ENCODE measurements at regions not wholly inside any gene's neighbourhood (a gene's known extent, or its start where the extent isn't known, plus 50 kb on each side); places are given as distances from the start of the nearest gene placed in this dataset.

GRCh38 chr9:17878810-17879370, 300.0 kb downstream of the SH3GL2 start:
- Histone ChIP-seq H4K20me1 (ENCODE audit: low read length) (no peaks in the 10 kb centered on the region), H3K9me2 (replicated peaks; ENCODE audit: low read length) (no peaks in the 10 kb centered on the region), H3K4me1 (ENCODE audit: insufficient read depth, low read length) (no peaks in the 10 kb centered on the region), H3K4me3 (ENCODE audit: low read length) (no peak overlapping the region), H3K79me2 (ENCODE audit: low read length) (no peaks in the 10 kb centered on the region), H3K9me3 (ENCODE audit: low read length) (no peaks in the 10 kb centered on the region), H3K27ac (ENCODE audit: low read length) (no peak overlapping the region), H3F3A (ENCODE audit: low read length, unreplicated experiment) (no peaks in the 10 kb centered on the region), H2AFZ (ENCODE audit: low read length) (no peak overlapping the region), H3K27me3 (ENCODE audit: low read length) (peaks cover 9% of the 10 kb centered on the region; the same call in 1 of the 2 replicates), H3K36me3 (ENCODE audit: low read depth, low read length) (no peaks in the 10 kb centered on the region), H3K4me2 (ENCODE audit: low read length) (no peak overlapping the region), H3K9ac (ENCODE audit: low read length) (no peak overlapping the region)
- ATAC-seq (no peak), DNase-seq (no peak)
- ChIA-PET CTCF (no interaction called here), POLR2A (ENCODE audit: unreplicated experiment) (no interaction called here)
- intact Hi-C loops (cut with micrococcal nuclease), result no loop called here
- no TSS peak for BruUV-seq (replicated peaks)
- TF ChIP-seq CTCF (conservative IDR thresholded peaks at IDR 0.05; ENCODE audit: low read depth, low read length), result no peak

- intact Hi-C loops (cut with micrococcal nuclease), result no loop called here
- Histone ChIP-seq H3K36me3 (ENCODE audit: low read depth, low read length) (no peaks in the 10 kb centered on the region), H3K27me3 (ENCODE audit: low read length) (peaks cover 5% of the 10 kb centered on the region; the same call in 1 of the 2 replicates), H3F3A (ENCODE audit: low read length, unreplicated experiment) (no peaks in the 10 kb centered on the region), H3K79me2 (ENCODE audit: low read length) (no peaks in the 10 kb centered on the region), H3K4me1 (ENCODE audit: insufficient read depth, low read length) (no peaks in the 10 kb centered on the region), H3K4me2 (ENCODE audit: low read length) (no peak overlapping the region), H3K4me3 (ENCODE audit: low read length) (no peak overlapping the region), H2AFZ (ENCODE audit: low read length) (no peak overlapping the region), H3K9me3 (ENCODE audit: low read length) (no peaks in the 10 kb centered on the region), H3K9me2 (replicated peaks; ENCODE audit: low read length) (no peaks in the 10 kb centered on the region), H4K20me1 (ENCODE audit: low read length) (no peaks in the 10 kb centered on the region), H3K27ac (ENCODE audit: low read length) (no peak overlapping the region), H3K9ac (ENCODE audit: low read length) (no peak overlapping the region)
- no peak for ATAC-seq
- POLR2A ChIA-PET (ENCODE audit: unreplicated experiment), result no interaction called here
- no peak for DNase-seq
- TF ChIP-seq CTCF (conservative IDR thresholded peaks at IDR 0.05; ENCODE audit: low read depth, low read length) (no peak), EZH2phosphoT487 (IDR thresholded peaks at IDR 0.05; ENCODE audit: borderline replicate concordance, low read length) (no peak)
- CTCF ChIA-PET, result no interaction called here
- no TSS peak for BruUV-seq (replicated peaks)
These were observed 302.5 kb downstream of the SH3GL2 start for GRCh38 chr9:17881371-17881770.

GRCh38 chr9:17882688-17883594, 304.1 kb downstream of the SH3GL2 start:
- H2AFZ ChIP-seq (ENCODE audit: low read length), result no peak overlapping the region
- TF ChIP-seq CTCF (conservative IDR thresholded peaks at IDR 0.05; ENCODE audit: low read depth, low read length) (no peak), EZH2phosphoT487 (IDR thresholded peaks at IDR 0.05; ENCODE audit: borderline replicate concordance, low read length) (no peak), EZH2 (IDR thresholded peaks at IDR 0.05; ENCODE audit: low read length, unreplicated experiment) (no peak)
- no peaks in the 10 kb centered on the region for H3F3A ChIP-seq (ENCODE audit: low read length, unreplicated experiment)
- H4K20me1 ChIP-seq (ENCODE audit: low read length), result no peaks in the 10 kb centered on the region
- POLR2A ChIA-PET (ENCODE audit: unreplicated experiment), result no interaction called here
- H3K4me3 ChIP-seq (ENCODE audit: low read length), result no peak overlapping the region
- CTCF ChIA-PET, result no interaction called here
- H3K27me3 ChIP-seq (ENCODE audit: low read length), result peaks cover 7% of the 10 kb centered on the region
- H3K4me1 ChIP-seq (ENCODE audit: insufficient read depth, low read length), result no peaks in the 10 kb centered on the region
- no peaks in the 10 kb centered on the region for H3K79me2 ChIP-seq (ENCODE audit: low read length)
- H3K9ac ChIP-seq (ENCODE audit: low read length), result no peak overlapping the region
- no peaks in the 10 kb centered on the region for H3K36me3 ChIP-seq (ENCODE audit: low read depth, low read length)
- no peak overlapping the region for H3K27ac ChIP-seq (ENCODE audit: low read length)
- H3K4me2 ChIP-seq (ENCODE audit: low read length), result no peak overlapping the region
- no peaks in the 10 kb centered on the region for H3K9me2 ChIP-seq (replicated peaks; ENCODE audit: low read length)
- intact Hi-C loops (cut with micrococcal nuclease), result no loop called here
- DNase-seq, result no peak
- no peak for ATAC-seq
- no peaks in the 10 kb centered on the region for H3K9me3 ChIP-seq (ENCODE audit: low read length)
- BruUV-seq (replicated peaks), result no TSS peak
